ENCODE measurements at regions not wholly inside any gene's neighbourhood (a gene's known extent, or its start where the extent isn't known, plus 50 kb on each side); places are given as distances from the start of the nearest gene placed in this dataset.
"Not testable (repeated sequence)": the region's sequence is repeated elsewhere in the genome, so short reads cannot be mapped to it uniquely, and the experiment has no call there.

GRCh38 chr11:24407733-24408132 lies 89.1 kb upstream of the LUZP2 start:
- no peak for DNase-seq

- DNase-seq = no peak
Measured at GRCh38 chr11:24408202-24408601, 88.7 kb upstream of the LUZP2 start.

GRCh38 chr11:24411791-24412190 lies 85.1 kb upstream of the LUZP2 start:
- no peak for DNase-seq

GRCh38 chr11:24412722-24413121 lies 84.1 kb upstream of the LUZP2 start:
- DNase-seq = no peak

GRCh38 chr11:24413391-24413790 lies 83.5 kb upstream of the LUZP2 start:
- DNase-seq = no peak

- not testable (repeated sequence) for DNase-seq
Measured at GRCh38 chr11:24415955-24416636, 80.8 kb upstream of the LUZP2 start.

- DNase-seq = no peak
Measured at GRCh38 chr11:24421766-24422165, 75.1 kb upstream of the LUZP2 start.

GRCh38 chr11:24422376-24422775 lies 74.5 kb upstream of the LUZP2 start:
- no peak for DNase-seq

GRCh38 chr11:24437123-24437522 lies 59.7 kb upstream of the LUZP2 start:
- no peak for DNase-seq

All from retina (tissue), 1 donor.